K562 (cell line): ENCODE measurements at regions not wholly inside any gene's neighbourhood (a gene's known extent, or its start where the extent isn't known, plus 50 kb on each side); places are given as distances from the start of the nearest gene placed in this dataset.

Experiments
- ATAC-seq: fragments of 200-7000 bp; cut with Tn5 transposase; 3 replicates; pipeline ENCODE4 v1.9.1; 2020; ENCODE audit warnings: moderate library complexity
- BruUV-seq: library from RNA; stranded (reverse); fragments of 400-500 nt; replicated peaks from 2 replicates; lab custom pipeline; 2021; lab: Mats Ljungman, UMichigan
- CTCF ChIA-PET: fragments of 300-600 bp; formaldehyde crosslinking; extraction: SDS; loops from one replicate; lab custom pipeline; 2021; ENCODE audit warnings: low intra/inter-chr PET ratio; lab: Yijun Ruan, JAX
- POLR2A ChIA-PET: fragments of 300-600, 350-650 bp; sonication (Branson Sonifier 250); formaldehyde crosslinking; extraction: SDS; loops from one replicate; lab custom pipeline; 2021; ENCODE audit warnings: antibody characterized with exemption, inconsistent platforms; lab: Yijun Ruan, JAX
- DNase-seq, 4 experiments: peaks; one replicate each; pipeline versions ENCODE4 v3.0.0 to v3.0.0-alpha.2; 2011 to 2018; ENCODE audit warnings: low spot score in 3 of 4, mixed read lengths in 3 of 4; ENCODE audit errors: extremely low read depth in 1 of 4
- FAIRE-seq: peaks from 2 replicates; lab custom pipeline; 2011; peaks lifted over from hg19 to GRCh38; lab: Jason Lieb, UNC
- H2AFZ ChIP-seq: 2 replicates; pipeline ENCODE4 v1.6.0; 2011; ENCODE audit warnings: low read depth, low read length, control low read depth, inconsistent platforms
- H3K27ac ChIP-seq: fragments of 200-600 bp; 3 replicates; pipeline ENCODE4 v1.8.0; 2011; ENCODE audit warnings: low read depth, mild to moderate bottlenecking, control low read depth, inconsistent platforms, low read length, moderate library complexity, mixed read lengths; ENCODE audit errors: extremely low read depth
- H3K27me3 ChIP-seq, 2 experiments: fragments of 300-600 bp in 1 of 2; 2 replicates in 1 of 2; 3 replicates in 1 of 2; pipeline versions ENCODE4 v1.6.0 to v1.8.0; 2011; ENCODE audit warnings: inconsistent platforms in 2 of 2, low read length in 2 of 2, mild to moderate bottlenecking in 1 of 2, mixed read lengths in 1 of 2, moderate library complexity in 1 of 2; ENCODE audit not compliant: control insufficient read depth in 2 of 2, insufficient read depth in 2 of 2
- H3K36me3 ChIP-seq: fragments of 300-600 bp; 3 replicates; pipeline ENCODE4 v1.8.0; 2011; ENCODE audit warnings: mild to moderate bottlenecking, low read length, inconsistent platforms; ENCODE audit not compliant: control insufficient read depth, insufficient read depth
- H3K4me1 ChIP-seq, 2 experiments: fragments of 200-600 bp in 1 of 2; replicated peaks in 1 of 2; 2 replicates in 1 of 2; 3 replicates in 1 of 2; pipeline versions ENCODE4 v1.5.1 to v1.8.0; 2011; ENCODE audit warnings: inconsistent platforms in 2 of 2, low read length in 2 of 2, mild to moderate bottlenecking in 1 of 2, mixed read lengths in 1 of 2, moderate library complexity in 1 of 2; ENCODE audit not compliant: control insufficient read depth in 2 of 2, insufficient read depth in 2 of 2
- H3K4me2 ChIP-seq: 2 replicates; pipeline ENCODE4 v1.6.1; 2011; ENCODE audit warnings: low read length, control low read depth, inconsistent platforms, mixed read lengths; ENCODE audit not compliant: insufficient read depth
- H3K4me3 ChIP-seq: fragments of 200-600 bp; sonication (generic), shearing (Covaris generic); 2 replicates; pipeline ENCODE4 v1.5.1; 2016; ENCODE audit warnings: control low read depth, inconsistent platforms
- H3K79me2 ChIP-seq: fragments of 200-600 bp; 3 replicates; pipeline ENCODE4 v1.8.0; 2011; ENCODE audit warnings: low read length, inconsistent platforms; ENCODE audit not compliant: control insufficient read depth, insufficient read depth
- H3K9ac ChIP-seq, 2 experiments: 2 replicates each; pipeline versions ENCODE4 v1.6.0 to v1.6.1; 2011; ENCODE audit warnings: low read depth in 2 of 2, low read length in 2 of 2, control low read depth in 1 of 2, inconsistent platforms in 1 of 2, mild to moderate bottlenecking in 1 of 2, mixed read lengths in 1 of 2; ENCODE audit not compliant: insufficient read depth in 1 of 2
- H3K9me1 ChIP-seq: one replicate; pipeline ENCODE4 v1.6.0; 2011; ENCODE audit warnings: inconsistent platforms, mild to moderate bottlenecking, low read length, moderate library complexity; ENCODE audit not compliant: control insufficient read depth, insufficient read depth
- H3K9me3 ChIP-seq: replicated peaks from 2 replicates; pipeline ENCODE4 v1.5.1; 2011; ENCODE audit warnings: low read depth, low read length, inconsistent platforms; ENCODE audit not compliant: control insufficient read depth, insufficient read depth
- H4K20me1 ChIP-seq: replicated peaks from 2 replicates; pipeline ENCODE4 v1.6.1; 2011; ENCODE audit warnings: low read length, inconsistent platforms, mixed read lengths; ENCODE audit not compliant: control insufficient read depth, insufficient read depth
- CHAMP1 ChIP-seq: fragments of 450-650 bp; IDR thresholded peaks from 2 replicates; pipeline ENCODE4 v1.6.1; 2016; ENCODE audit warnings: mild to moderate bottlenecking
- FOXJ2 ChIP-seq: fragments of 200-800 bp; sonication (Bioruptor generic); IDR thresholded peaks from 2 replicates; pipeline ENCODE4 v1.6.1; 2016; ENCODE audit warnings: missing genetic modification characterization, missing compliant biosample characterization
- HOMEZ ChIP-seq: fragments of 250-450 bp; sonication (Bioruptor Pico); IDR thresholded peaks from 2 replicates; pipeline ENCODE4 v1.4.0; 2020; ENCODE audit warnings: mild to moderate bottlenecking, moderate library complexity
- MAFF ChIP-seq: IDR thresholded peaks from 2 replicates; pipeline ENCODE4 v1.6.1; 2012; ENCODE audit warnings: low read length, improper control_type of control experiment
- NRF1 ChIP-seq, 2 experiments: fragments of 450-650 bp; IDR thresholded peaks in 1 of 2; conservative IDR thresholded peaks in 1 of 2; 2 replicates each; pipeline ENCODE4 v1.6.1; 2014; ENCODE audit warnings: mild to moderate bottlenecking in 2 of 2
- POLR3G ChIP-seq: IDR thresholded peaks from 2 replicates; pipeline ENCODE4 v1.6.1; 2011; ENCODE audit not compliant: insufficient read length, insufficient replicate concordance; ENCODE audit errors: extremely low read depth
- SAFB2 ChIP-seq: fragments of 200-400 bp; formaldehyde crosslinking; IDR thresholded peaks from 2 replicates; pipeline ENCODE4 v1.6.1; 2018; ENCODE audit warnings: borderline replicate concordance, low read length, low read depth, moderate library complexity; ENCODE audit not compliant: severe bottlenecking
- SMARCC2 ChIP-seq: fragments of 450-650 bp; IDR thresholded peaks from 2 replicates; pipeline ENCODE4 v1.6.1; 2017; ENCODE audit warnings: antibody characterized with exemption, moderate library complexity, mild to moderate bottlenecking, low read depth
- ZNF551 ChIP-seq: fragments of 250-450 bp; sonication (Bioruptor Pico); IDR thresholded peaks from 2 replicates; pipeline ENCODE4 v1.5.0; 2021; ENCODE audit warnings: mild to moderate bottlenecking, moderate library complexity
- ZNF785 ChIP-seq: fragments of 250-450 bp; sonication (Bioruptor Pico); IDR thresholded peaks from 2 replicates; pipeline ENCODE4 v1.4.0; 2020; ENCODE audit warnings: mild to moderate bottlenecking
- WGBS: fragments of 100-300 bp; shearing (Covaris generic); methylation state at CpG from one replicate; pipeline ENCODE4 v1.1.6; 2016; ENCODE audit warnings: low coverage, mixed read lengths; ENCODE audit not compliant: insufficient coverage; ENCODE audit errors: missing lambda C conversion rate; 5-methylcytosine and 5-hydroxymethylcytosine counted together
- in situ Hi-C: fragments of 300-500 bp; cut with MboI; formaldehyde crosslinking; loops from 4 replicates; pipeline ENCODE4 v1.15.0; 2018; ENCODE audit warnings: inconsistent platforms, mixed read lengths
- intact Hi-C: fragments of 100-400 bp; cut with micrococcal nuclease; formaldehyde crosslinking; loops from 2 replicates; pipeline ENCODE4 v1.14.2; 2022

DNA sequence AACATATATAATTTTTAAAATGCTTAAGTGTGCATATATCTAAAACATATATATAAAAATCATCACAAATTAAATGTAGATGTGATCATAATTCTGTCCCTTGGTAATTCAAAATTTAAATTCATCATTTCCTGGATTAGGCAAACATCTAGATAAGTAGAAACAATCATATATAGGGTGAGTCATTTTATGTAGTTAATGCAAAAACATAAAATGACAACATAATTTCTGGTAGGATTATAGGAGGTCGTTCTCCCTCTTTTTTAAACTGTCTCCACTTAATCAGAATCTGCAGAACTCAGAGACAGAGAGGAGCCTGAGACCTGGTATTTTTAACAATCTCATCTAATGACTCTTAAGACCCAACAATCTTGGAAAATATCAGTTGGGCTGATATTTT lies 333.4 kb downstream of the KCTD12 start:
- FAIRE-seq (no peak), ATAC-seq (no peak), DNase-seq (no peak)
- 0% methylated on average over 1 of the region's 1 CpG for WGBS
- Histone ChIP-seq H3K9ac (no peak overlapping the region), H3K79me2 (no peaks in the 10 kb centered on the region), H3K9me3 (no peaks in the 10 kb centered on the region), H3K9me1 (no peaks in the 10 kb centered on the region), H2AFZ (no peak overlapping the region), H3K4me1 (no peaks in the 10 kb centered on the region), H3K27me3 (no peaks in the 10 kb centered on the region), H4K20me1 (no peaks in the 10 kb centered on the region), H3K27ac (no peak overlapping the region), H3K4me2 (no peak overlapping the region), H3K4me3 (no peak overlapping the region), H3K36me3 (no peaks in the 10 kb centered on the region)
- POLR2A ChIA-PET: no interaction called here
- in situ Hi-C loops: no loop called here
- TF ChIP-seq ZNF785 (CRISPR knock-in tag) (no peak), HOMEZ (CRISPR knock-in tag) (no peak)
- no TSS peak for BruUV-seq
- intact Hi-C loops: no loop called here
- CTCF ChIA-PET: no interaction called here

DNA sequence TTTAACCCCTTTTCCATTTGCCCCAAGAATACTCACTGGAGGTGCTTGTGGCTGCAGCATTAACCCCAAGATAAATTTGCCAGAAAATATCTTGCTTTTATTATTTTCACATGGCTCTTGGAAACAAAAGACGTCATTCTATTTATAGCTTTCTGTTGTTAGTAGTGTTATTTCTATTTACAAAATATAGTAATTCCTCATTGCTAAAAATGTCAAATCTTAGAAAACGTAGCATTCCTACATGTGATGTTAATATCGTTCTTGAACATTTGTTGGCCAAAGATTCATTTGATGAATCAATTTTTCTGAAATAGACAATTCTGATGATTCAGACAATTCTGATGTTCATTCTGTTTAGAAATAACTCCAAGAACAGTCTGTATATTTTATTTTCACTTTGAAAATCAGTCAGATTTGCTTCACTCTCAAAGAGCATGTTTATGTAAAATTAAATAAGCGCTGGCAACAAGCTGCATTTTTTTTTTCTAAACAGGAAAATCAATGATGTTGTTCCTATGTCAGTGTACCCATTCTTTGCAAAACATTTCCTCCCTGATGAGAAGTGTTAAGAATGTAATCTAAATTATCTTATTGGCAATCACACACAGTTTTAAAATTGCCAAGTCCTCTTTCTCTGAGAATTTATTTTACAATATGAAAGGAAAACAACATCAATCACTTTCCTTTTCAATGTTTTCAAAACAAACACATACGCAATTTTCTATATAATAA lies 334.0 kb downstream of the KCTD12 start:
- H3K27me3 ChIP-seq: no peaks in the 10 kb centered on the region
- no peak overlapping the region for H3K9ac ChIP-seq
- H3K9me1 ChIP-seq: no peaks in the 10 kb centered on the region
- FAIRE-seq: no peak
- WGBS: 0% methylated on average over 5 of the region's 5 CpGs
- H2AFZ ChIP-seq: no peak overlapping the region
- intact Hi-C loops (no loop called here), in situ Hi-C loops (no loop called here)
- H3K4me3 ChIP-seq: no peak overlapping the region
- BruUV-seq: no TSS peak
- H4K20me1 ChIP-seq: no peaks in the 10 kb centered on the region
- no peak for ATAC-seq
- no peaks in the 10 kb centered on the region for H3K4me1 ChIP-seq
- no peak overlapping the region for H3K4me2 ChIP-seq
- CTCF ChIA-PET: no interaction called here
- H3K27ac ChIP-seq: no peak overlapping the region
- POLR2A ChIA-PET: no interaction called here
- no peaks in the 10 kb centered on the region for H3K79me2 ChIP-seq
- DNase-seq: no peak
- H3K9me3 ChIP-seq: no peaks in the 10 kb centered on the region
- no peaks in the 10 kb centered on the region for H3K36me3 ChIP-seq
- TF ChIP-seq CHAMP1 (no peak), ZNF551 (CRISPR knock-in tag) (no peak), POLR3G (no peak), MAFF (no peak), SMARCC2 (no peak), SAFB2 (no peak), FOXJ2 (tag) (no peak), NRF1 (conservative IDR thresholded peaks at IDR 0.05 in 1 of 2, IDR thresholded peaks at IDR 0.05 in 1 of 2) (no peak)
